Gastroesophageal sphincter (tissue), 4 donors: ENCODE measurements at regions not wholly inside any gene's neighbourhood (a gene's known extent, or its start where the extent isn't known, plus 50 kb on each side); places are given as distances from the start of the nearest gene placed in this dataset.
A peak's percentile ranks its signal among the peaks of the same experiment; 100 is the strongest.
"Not testable (repeated sequence)": the region's sequence is repeated elsewhere in the genome, so short reads cannot be mapped to it uniquely, and the experiment has no call there.

ENCODE experiments used
- ATAC-seq: fragments of 150-250 bp; one replicate; pipeline ENCODE4 v1.9.1; 2016; ENCODE audit warnings: mild to moderate bottlenecking, moderate library complexity
- H3K27ac ChIP-seq, 4 donors: fragments of 200-600 bp; sonication (generic) in 3 of 4; 1 replicate in 3 of 4; 2 replicates in 1 of 4; pipeline ENCODE4 v1.5.1; 2016 to 2019
- H3K27me3 ChIP-seq: fragments of 200-600 bp; sonication (generic); one replicate; pipeline ENCODE4 v1.5.1; 2019
- H3K36me3 ChIP-seq, 2 donors: fragments of 200-600 bp; sonication (generic); one replicate each; pipeline ENCODE4 v1.5.1; 2019; ENCODE audit warnings: control low read depth in 1 of 2
- H3K4me1 ChIP-seq, 3 donors: fragments of 200-600 bp; sonication (generic); 1 replicate in 2 of 3; 2 replicates in 1 of 3; pipeline ENCODE4 v1.5.1; 2016 to 2019; ENCODE audit warnings: control low read depth in 2 of 3
- H3K4me3 ChIP-seq, 2 donors: fragments of 200-600 bp; sonication (generic); one replicate each; pipeline ENCODE4 v1.5.1; 2019; ENCODE audit warnings: mild to moderate bottlenecking in 1 of 2, moderate library complexity in 1 of 2
- H3K9me3 ChIP-seq, 3 donors: fragments of 200-600 bp; sonication (generic); one replicate each; pipeline ENCODE4 v1.5.1; 2017 to 2019; ENCODE audit warnings: control low read depth in 2 of 3
- EP300 ChIP-seq: sonication (generic); formaldehyde crosslinking; IDR thresholded peaks from one replicate; pipeline ENCODE4 v1.6.1; 2017; ENCODE audit warnings: antibody characterized with exemption, mild to moderate bottlenecking
- POLR2A ChIP-seq, 2 donors: fragments of 450-650 bp; IDR thresholded peaks; one replicate each; pipeline ENCODE4 v1.6.1; 2017; ENCODE audit warnings: antibody characterized with exemption in 2 of 2, mild to moderate bottlenecking in 2 of 2, moderate library complexity in 1 of 2
- POLR2AphosphoS5 ChIP-seq: sonication (generic); formaldehyde crosslinking; IDR thresholded peaks from one replicate; pipeline ENCODE4 v1.6.1; 2017; ENCODE audit warnings: antibody characterized with exemption
- WGBS, 2 donors: methylation state at CpG; one replicate each; pipeline ENCODE4 v1.1.5; 2018; ENCODE audit warnings: low coverage in 1 of 2; 5-methylcytosine and 5-hydroxymethylcytosine counted together
- TF ChIP-seq, protein P1 (sequence below), 4 experiments: fragments of 200-600 bp in 2 of 4; fragments of 450-650 bp in 2 of 4; sonication (generic) in 1 of 4; IDR thresholded peaks; one replicate each; pipeline ENCODE4 v1.5.1; 2017 to 2019; ENCODE audit warnings: antibody characterized with exemption in 4 of 4, mild to moderate bottlenecking in 2 of 4, moderate library complexity in 2 of 4

DNA sequence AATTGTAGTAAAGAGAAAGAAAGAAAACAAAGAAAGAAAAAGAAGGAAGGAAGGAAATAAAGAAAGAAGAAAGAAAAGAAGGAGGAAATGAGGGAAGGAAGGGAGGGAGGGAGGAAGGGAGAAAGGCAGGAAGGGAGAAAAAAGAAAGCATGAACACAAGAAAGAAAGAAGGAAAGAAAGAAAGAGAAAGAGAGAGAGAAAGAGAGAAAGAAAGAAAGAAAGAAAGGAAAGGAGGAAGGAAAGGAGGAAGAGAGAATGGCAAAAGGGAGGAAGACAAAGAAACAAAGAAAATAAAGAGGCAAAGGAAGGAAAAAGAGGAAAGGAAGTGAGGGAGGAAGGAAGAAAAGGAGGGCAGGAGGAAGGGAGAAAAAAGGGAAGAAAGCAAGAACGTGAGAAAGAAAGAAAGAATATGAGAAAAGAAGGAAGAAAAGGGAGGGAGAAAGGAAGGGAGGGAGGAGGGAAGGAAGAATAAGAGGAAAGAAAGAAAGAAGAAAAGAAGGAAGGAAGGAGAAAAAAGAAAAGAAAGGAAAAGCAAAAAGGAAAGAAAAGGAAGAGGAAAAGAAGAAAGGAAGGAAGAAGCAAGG lies 2775.4 kb downstream of the RPIA start:
- not testable (repeated sequence) for H3K4me3 ChIP-seq, H3K4me1 ChIP-seq, H3K36me3 ChIP-seq, H3K27ac ChIP-seq, ATAC-seq
- WGBS, 2 donors = 18 to 24% methylated on average over 1 of the region's 1 CpG
- Histone ChIP-seq H3K9me3 (peaks cover 0 to 13% (median 0%) of the 10 kb centered on the region in 3 donors), H3K27me3 (peaks cover 41% of the 10 kb centered on the region)

DNA sequence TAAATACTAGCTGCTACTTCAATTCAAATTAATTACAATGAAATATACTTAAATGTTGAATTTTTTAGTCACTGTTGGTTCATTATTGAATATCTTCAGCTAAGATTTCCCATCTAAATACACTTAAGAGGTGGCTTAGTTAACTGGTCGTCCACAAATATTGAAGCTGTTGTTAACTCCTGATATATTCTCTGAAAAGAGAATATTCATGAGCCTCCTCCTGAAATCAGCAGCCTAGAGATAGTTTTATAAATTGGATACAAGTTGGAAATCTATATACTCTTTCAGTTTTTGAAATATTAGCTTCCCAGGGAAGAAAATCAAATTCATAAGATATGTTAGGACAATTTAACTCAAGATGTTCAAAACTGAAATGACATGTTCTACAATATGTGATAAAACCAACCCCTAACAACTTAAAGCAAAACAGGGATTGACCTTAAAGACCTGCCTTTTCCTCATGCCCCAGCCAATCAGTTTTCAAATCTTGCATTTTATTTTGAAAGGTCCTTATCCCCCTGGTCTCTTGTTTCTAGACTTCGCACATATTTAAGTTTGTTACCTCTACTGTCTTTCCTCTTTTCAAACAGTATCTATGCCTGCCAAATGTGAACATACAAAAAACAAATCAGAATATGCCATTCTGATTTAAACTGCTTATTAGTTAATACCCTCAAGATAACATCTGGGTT lies 2784.9 kb downstream of the RPIA start:
- H3K4me1 ChIP-seq = peaks cover 6 to 27% (median 16%) of the 10 kb centered on the region in 3 donors
- 25 to 33% methylated on average over 2 of the region's 2 CpGs for WGBS, 2 donors
- not testable (repeated sequence) for H3K9me3 ChIP-seq, ATAC-seq, H3K4me3 ChIP-seq, H3K27ac ChIP-seq, H3K36me3 ChIP-seq
- H3K27me3 ChIP-seq = peaks cover 43% of the 10 kb centered on the region

DNA sequence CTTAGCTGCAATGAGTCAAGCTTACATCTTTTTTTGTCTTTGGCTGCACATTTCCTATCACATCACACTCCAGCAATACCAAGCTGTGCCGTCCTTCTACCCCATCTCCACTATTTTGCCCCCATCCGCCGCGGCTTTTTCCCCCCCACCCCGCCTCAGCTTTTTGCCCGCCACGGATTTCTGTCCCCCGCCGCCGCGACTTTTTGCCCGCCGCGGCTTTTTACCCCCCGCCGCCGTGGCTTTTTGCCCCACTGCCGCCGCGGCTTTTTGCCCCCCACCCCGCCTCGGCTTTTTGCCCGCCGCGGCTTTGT lies 2785.4 kb downstream of the RPIA start:
- Histone ChIP-seq H3K4me1 (peaks cover 6 to 27% (median 16%) of the 10 kb centered on the region in 3 donors), H3K27me3 (peaks cover 46% of the 10 kb centered on the region)
- 4 to 12% methylated on average over 9 to 15 of the region's 25 CpGs for WGBS, 2 donors
- not testable (repeated sequence) for ATAC-seq, H3K9me3 ChIP-seq, H3K36me3 ChIP-seq, H3K27ac ChIP-seq, H3K4me3 ChIP-seq

DNA sequence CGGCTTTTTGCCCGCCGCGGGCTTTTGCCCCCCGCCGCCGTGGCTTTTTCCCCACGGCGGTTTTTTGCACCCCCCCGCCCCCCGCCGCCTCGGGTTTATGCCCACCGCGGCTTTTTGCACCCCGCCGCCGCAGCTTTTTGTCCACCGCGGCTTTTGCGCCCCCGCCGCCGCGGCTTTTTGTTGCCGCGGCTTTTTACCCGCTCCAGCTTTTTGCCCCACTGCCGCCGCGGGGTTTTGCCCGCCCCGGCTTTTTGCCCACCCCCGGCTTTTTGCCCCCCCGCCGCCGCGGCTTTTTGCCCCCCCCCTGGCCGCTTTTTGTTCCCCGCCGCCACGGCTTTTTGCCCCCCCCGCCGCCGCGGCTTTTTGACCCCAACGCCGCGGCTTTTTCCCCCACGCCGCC lies 2785.8 kb downstream of the RPIA start:
- peaks cover 45% of the 10 kb centered on the region for H3K27me3 ChIP-seq
- 0 to 19% methylated on average over 10 to 21 of the region's 51 CpGs for WGBS, 2 donors
- peak overlapping the region; percentile 20 to 58 for H3K4me3 ChIP-seq
- H3K27ac ChIP-seq, H3K36me3 ChIP-seq, H3K9me3 ChIP-seq, ATAC-seq: not testable (repeated sequence)
- H3K4me1 ChIP-seq = peaks cover 6 to 27% (median 16%) of the 10 kb centered on the region in 3 donors

DNA sequence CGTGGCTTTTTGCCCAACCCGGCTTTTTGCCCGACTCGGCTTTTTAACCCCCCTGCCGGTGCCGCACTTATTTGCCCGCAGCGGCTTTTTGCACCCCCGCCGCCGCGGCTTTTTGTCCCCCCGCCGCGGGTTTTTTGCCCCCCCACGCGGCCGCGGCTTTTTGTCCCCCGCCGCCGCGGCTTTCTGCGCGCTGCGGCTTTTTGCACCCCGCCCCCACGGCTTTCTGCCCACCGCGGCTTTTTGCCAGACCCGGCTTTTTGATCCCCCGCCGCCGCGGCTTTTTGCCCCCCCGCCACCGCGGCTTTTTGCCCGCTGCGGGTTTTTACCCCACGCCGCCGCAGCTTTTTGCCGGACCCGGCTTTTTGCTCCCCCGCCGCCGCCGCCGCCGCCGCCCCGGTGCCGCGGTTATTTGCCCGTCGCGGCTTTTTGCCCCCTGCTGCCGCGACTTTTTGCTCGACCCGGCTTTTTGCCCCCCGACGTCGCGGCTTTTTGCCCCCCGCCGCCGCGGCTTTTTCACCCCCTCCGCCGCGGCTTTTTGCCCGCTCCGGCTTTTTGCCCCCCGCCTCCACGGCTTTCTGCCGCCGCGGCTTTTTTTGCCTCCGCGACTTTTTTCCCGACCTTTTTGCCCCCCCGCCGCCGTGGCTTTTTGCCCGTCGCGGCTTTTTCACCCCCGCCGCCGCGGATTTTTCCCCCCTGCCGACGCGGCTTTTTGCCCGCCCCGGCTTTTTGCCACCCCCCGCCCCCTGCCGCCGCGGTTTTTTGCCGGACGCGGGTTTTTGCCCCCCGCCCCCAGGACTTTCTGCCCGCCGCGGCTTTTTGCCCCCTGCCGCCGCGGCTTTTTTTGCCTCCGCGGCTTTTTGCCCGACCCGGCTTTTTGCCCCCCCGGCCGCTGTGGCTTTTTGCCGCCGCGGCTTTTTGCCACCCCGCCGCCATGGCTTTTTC lies 2786.5 kb downstream of the RPIA start:
- peak overlapping the region; percentile 20 to 58 for H3K4me3 ChIP-seq
- no peak for TF ChIP-seq POLR2A (IDR thresholded peaks at IDR 0.05)
- no peak for TF ChIP-seq EP300
- TF ChIP-seq POLR2AphosphoS5 = no peak
- TF ChIP-seq, protein P1, sequence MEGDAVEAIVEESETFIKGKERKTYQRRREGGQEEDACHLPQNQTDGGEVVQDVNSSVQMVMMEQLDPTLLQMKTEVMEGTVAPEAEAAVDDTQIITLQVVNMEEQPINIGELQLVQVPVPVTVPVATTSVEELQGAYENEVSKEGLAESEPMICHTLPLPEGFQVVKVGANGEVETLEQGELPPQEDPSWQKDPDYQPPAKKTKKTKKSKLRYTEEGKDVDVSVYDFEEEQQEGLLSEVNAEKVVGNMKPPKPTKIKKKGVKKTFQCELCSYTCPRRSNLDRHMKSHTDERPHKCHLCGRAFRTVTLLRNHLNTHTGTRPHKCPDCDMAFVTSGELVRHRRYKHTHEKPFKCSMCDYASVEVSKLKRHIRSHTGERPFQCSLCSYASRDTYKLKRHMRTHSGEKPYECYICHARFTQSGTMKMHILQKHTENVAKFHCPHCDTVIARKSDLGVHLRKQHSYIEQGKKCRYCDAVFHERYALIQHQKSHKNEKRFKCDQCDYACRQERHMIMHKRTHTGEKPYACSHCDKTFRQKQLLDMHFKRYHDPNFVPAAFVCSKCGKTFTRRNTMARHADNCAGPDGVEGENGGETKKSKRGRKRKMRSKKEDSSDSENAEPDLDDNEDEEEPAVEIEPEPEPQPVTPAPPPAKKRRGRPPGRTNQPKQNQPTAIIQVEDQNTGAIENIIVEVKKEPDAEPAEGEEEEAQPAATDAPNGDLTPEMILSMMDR (IDR thresholded peaks at IDR 0.05) = no peak
- no peaks in the 10 kb centered on the region for H3K36me3 ChIP-seq
- no peak overlapping the region for H3K27ac ChIP-seq
- WGBS, 2 donors = 2 to 5% methylated on average over 33 to 87 of the region's 123 CpGs
- H3K4me1 ChIP-seq = peaks cover 6 to 27% (median 16%) of the 10 kb centered on the region in 3 donors
- ATAC-seq = no peak
- no peaks in the 10 kb centered on the region for H3K9me3 ChIP-seq
- peaks cover 50% of the 10 kb centered on the region for H3K27me3 ChIP-seq

DNA sequence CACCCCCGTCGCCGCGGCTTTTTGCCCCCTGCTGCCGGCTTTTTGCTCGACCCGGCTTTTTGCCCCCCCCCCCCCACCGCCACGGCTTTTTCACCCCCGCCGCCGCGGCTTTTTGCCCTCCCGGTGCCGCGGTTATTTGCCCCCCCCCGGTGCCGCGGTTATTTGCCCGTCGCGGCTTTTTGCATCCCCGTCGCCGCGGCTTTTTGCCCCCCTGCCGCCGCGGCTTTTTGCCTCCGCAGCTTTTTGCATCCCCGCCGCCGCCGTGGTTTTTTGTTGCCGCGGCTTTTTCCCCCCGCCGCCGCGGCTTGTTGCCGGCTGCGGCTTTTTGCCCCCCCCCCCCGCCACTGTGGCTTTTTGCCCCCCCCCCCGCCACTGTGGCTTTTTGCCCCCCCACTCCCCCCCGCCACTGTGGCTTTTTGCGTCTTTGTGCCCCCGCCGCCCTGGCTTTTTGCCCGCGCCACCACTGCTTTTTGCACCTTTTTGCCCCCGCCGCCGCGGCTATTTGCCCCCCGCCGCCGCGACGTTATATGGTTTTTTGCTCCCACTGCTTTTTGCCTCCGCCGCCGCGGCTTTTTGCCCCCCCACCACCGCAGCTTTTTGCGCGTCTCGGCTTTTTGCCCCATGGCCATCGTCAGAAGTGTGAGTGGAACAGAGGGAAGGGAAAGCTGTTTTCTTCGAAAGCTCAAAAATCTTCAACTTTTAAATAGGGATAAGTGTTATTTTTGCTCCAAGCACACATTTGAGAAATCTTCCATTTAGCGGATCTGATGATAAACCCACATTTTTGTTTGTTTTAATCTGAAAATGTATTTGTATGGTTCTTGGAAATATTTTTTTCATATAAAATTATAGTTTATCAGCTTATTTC lies 2787.6 kb downstream of the RPIA start:
- ATAC-seq = not testable (repeated sequence)
- 7 to 9% methylated on average over 11 to 28 of the region's 70 CpGs for WGBS, 2 donors

DNA sequence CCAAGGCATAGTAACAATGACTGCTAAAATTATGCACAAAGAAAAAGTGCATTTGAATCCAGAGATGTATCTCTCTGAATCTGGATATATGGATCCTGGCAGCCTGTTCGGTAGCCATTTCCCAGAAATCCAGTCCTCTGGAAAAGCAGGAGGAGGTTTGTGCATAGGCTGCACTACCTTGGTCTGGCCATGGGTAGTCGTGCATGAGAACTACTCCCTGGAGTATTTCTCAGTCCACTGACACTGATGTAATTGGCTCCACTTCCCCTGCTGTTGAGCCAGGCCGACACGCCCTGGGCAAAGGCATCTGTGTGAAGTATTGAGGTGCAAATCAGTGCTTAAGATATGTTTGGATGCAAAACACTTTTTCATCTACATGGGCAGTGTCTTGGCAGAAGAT lies 2793.8 kb downstream of the RPIA start:
- not testable (repeated sequence) for H3K36me3 ChIP-seq, ATAC-seq, H3K27ac ChIP-seq, H3K4me3 ChIP-seq, H3K9me3 ChIP-seq, H3K4me1 ChIP-seq
- 17 to 33% methylated on average over 2 to 3 of the region's 4 CpGs for WGBS, 2 donors
- H3K27me3 ChIP-seq = peaks cover 31% of the 10 kb centered on the region

More for the DNA sequence above, 2787.6 kb downstream of the RPIA start:
- H3K27ac ChIP-seq, H3K36me3 ChIP-seq, H3K9me3 ChIP-seq: not testable (repeated sequence)
- peaks cover 50% of the 10 kb centered on the region for H3K27me3 ChIP-seq
- H3K4me1 ChIP-seq = peaks cover 6 to 27% (median 16%) of the 10 kb centered on the region in 3 donors
- H3K4me3 ChIP-seq = peak overlapping the region; percentile 20 to 58

DNA sequence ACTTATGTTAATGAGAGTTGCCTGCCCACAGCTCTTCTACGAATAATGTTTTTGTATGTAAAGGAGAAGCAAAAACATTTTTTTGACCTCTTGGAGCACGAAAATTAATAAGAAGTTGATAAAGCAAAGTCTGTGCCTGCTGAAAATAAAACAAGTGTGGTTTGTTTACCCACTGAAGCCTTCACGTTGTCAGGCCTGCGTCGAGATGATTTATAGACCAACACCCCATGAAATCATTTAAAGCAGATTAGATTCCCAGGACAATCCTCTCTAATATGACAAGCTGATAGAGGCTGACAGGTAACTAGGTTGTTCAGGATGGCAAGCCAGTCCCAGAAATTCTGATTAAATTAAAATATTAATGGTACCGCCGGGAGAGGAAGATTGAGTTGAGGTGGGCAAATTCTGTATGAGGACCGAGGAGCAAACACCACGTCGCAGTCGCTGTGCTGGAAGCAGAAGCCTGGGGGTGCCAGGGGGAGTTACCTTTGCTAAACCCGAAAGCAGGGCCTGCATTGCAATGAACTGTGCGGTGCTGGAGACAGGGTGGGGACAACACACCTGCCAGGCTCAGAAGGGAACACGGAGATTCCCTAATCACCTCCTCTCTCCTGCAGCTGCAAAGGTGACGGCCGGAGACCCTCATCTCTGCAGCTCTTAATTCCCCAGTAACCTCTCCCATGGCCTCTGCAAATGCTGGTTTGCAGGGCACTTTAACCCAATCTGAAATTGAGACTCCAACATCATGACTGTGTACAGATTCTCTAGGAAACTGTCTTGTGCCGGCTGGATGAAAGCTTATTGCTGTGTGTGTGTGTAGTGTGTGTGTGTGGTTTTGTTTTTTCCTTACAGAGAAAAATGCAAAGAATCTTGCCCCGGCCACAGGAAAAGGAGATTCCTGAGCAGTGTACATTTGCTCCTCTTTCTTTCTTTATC lies 2805.9 kb downstream of the RPIA start:
- H3K9me3 ChIP-seq, ATAC-seq, H3K27ac ChIP-seq, H3K36me3 ChIP-seq, H3K4me3 ChIP-seq, H3K4me1 ChIP-seq: not testable (repeated sequence)
- H3K27me3 ChIP-seq = peaks cover 12% of the 10 kb centered on the region
- 60 to 78% methylated on average over 5 to 6 of the region's 18 CpGs for WGBS, 2 donors

DNA sequence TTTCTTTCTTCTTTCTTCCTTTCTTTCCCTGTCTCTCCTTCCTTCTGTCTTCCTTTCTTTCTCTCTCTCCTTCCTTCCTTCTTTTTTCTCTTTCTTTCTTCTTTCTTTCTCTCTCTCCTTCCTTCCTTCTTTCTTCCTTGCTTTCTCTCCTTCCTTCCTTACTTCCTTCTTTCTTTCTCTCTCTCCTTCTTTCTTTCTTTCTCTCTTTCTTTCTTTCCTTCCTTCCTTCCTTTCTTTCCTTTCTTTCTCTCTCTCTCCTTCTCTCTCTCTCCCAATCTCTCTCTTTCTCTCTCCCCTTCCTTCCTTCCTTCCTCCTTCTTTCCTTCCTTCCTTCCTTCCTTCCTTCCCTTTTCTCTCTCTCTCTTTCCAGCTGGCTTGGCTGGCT lies 2806.6 kb downstream of the RPIA start:
- H3K27ac ChIP-seq, ATAC-seq, H3K9me3 ChIP-seq, H3K4me1 ChIP-seq, H3K36me3 ChIP-seq, H3K4me3 ChIP-seq: not testable (repeated sequence)
- H3K27me3 ChIP-seq = peaks cover 10% of the 10 kb centered on the region

DNA sequence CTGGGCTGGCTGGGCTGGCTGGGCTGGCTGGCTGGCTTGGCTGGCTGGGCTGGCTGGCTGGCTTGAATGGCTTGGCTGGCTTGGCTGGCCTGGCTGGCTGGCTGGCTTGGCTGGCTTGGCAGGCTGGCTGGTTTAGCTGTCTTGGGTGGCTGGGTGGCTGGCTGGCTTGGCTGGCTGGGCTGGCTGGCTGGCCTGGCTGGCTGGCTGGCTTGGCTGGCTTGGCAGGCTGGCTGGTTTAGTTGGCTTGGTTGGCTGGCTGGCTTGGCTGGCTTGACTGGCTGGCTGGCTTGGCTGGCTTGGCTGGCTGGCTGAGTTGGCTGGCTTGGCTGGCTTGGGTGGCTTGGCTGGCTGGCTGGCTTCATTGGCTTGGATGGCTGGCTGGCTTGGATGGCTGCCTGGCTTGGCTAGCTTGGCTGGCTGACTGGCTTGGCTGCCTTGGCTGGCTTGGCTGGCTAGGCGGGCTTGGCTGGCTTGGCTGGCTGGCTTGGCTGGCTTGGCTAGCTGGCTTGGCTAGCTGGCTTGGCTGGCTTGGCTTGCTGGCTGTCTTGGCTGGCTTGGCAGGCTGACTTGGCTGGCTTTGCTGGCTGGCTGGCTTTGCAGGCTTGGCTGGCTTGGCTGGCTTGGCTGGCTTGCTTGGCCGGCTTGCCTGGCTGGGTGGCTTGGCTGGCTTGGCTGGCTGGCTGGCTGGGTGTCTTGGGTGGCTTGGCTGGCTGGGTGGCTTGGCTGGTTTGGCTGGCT lies 2807.2 kb downstream of the RPIA start:
- not testable (repeated sequence) for H3K27ac ChIP-seq, H3K4me3 ChIP-seq, ATAC-seq, H3K4me1 ChIP-seq, H3K36me3 ChIP-seq, H3K9me3 ChIP-seq
- H3K27me3 ChIP-seq = peaks cover 10% of the 10 kb centered on the region
- no CpG with 5 or more reads among the region's 2 CpGs for WGBS, 2 donors
